ENCODE measurements at regions not wholly inside any gene's neighbourhood (a gene's known extent, or its start where the extent isn't known, plus 50 kb on each side); places are given as distances from the start of the nearest gene placed in this dataset.
"Not testable (repeated sequence)": the region's sequence is repeated elsewhere in the genome, so short reads cannot be mapped to it uniquely, and the experiment has no call there.

GRCh38 chr3:124361566-124361965 lies 368.7 kb upstream of the UMPS start:
- no peak for DNase-seq (ENCODE audit: low read depth, low spot score)

DNA sequence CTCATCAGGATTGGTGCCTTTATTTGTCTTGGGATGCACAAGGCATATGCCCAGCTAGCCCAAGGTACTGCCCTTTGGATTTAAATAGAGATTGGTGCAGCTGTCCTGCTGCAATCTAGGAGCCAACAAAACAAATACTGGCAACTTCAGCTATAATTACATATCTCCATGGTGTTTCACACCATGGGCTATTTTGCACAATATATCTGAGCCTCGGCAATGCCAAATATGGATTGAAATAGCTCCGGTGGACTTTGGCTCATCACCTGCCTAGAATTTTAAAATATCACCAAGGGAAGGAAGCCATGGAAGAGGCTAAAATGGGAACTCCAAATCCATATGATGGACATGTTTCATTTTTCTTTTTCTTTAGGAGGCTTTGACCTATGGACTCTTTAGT lies 367.8 kb upstream of the UMPS start:
- no peak for DNase-seq (ENCODE audit: low read depth, low spot score)

GRCh38 chr3:124363476-124363875 lies 366.8 kb upstream of the UMPS start:
- DNase-seq (ENCODE audit: low read depth, low spot score): no peak

GRCh38 chr3:124364317-124365020 lies 365.8 kb upstream of the UMPS start:
- DNase-seq (ENCODE audit: low read depth, low spot score): no peak

DNA sequence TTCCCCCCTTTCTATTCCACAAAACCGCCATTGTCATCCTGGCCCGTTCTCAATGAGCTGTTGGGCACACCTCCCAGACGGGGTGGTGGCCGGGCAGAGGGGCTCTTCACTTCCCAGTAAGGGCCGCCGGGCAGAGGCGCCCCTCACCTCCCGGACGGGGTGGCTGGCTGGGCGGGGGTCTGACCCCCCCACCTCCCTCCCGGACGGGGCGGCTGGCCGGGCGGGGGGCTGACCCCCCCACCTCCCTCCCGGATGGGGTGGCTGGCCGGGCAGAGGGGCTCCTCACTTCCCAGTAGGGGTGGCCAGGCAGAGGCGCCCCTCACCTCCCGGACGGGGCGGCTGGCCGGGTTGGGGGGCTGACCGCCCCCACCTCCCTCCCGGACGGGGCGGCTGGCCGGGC lies 363.6 kb upstream of the UMPS start:
- not testable (repeated sequence) for DNase-seq (ENCODE audit: low read depth, low spot score)

- no peak for DNase-seq (ENCODE audit: low read depth, low spot score)
These were observed 357.5 kb upstream of the UMPS start for GRCh38 chr3:124372775-124373174.

DNA sequence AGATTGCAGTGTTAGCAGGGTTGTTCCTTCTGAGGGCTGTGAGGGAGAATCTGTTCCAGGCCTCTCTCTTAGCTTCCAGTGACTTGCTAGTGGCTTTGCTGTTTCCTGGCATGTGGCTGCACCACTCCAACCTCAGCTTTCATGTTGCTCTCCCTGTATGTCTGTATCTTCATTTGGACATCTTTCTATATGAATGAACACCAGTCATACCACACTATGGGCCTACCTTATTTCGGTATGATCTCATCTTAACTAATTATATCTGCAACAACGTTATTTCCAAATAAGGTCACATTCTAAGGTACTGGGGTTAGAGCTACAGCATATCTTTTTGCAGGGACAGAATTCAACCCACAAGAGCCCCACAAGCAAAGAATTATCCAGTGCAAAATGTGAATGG lies 356.7 kb upstream of the UMPS start:
- no peak for DNase-seq (ENCODE audit: low read depth, low spot score)

DNA sequence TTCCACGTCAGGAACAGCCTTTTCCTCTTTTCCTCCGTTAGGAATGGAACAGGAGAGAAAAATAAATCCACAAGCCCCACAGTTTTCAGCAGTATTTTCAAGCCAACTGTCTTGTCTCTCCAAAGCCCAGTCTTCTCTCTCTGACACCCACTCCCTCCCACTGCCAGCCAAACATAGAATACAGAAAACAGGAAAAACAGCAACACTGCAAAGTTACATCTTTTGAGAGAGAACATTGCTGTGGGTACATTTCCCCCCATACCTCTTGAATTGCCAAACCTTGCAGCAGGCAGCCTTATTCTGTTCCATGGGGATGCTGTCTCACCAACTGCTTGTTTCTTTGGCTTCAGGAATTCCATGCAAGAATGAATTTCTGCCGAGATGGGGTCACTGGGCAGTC lies 355.7 kb upstream of the UMPS start:
- no peak for DNase-seq (ENCODE audit: low read depth, low spot score)

DNA sequence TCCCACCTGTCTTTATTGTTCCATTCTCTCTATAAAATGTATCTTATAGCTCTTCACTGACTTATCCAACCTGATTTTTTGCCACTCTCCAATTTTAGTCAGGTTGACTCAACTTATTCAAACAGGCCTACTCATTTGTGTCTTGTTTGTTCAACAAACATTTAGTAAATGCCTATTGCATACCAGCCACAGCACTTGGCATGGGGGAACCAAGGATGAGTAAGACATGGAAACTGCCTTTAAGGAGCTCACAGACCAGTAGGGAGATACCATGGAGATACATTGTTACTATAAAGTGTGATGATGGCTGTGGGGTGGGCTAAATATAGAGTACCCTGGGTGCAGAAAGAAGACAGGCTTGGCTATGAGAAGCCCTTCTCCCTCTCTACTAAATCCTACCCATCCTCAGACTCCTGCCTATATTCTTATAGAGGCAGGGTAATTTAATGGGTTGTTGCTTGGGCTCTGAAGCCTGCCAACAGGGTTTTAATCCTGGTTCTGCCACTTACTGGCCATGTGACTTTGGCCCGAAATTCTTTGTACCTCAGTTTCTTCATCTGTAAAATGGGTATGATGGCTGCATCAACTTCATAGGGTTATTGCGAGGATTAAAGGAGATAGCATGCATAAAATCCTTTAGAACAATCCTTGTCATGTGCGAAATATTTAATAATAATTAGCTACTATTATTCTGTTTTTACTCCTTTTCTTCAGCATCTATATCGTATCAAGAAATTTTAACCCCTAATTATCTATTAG lies 348.5 kb upstream of the UMPS start:
- no peak for DNase-seq (ENCODE audit: low read depth, low spot score)

DNA sequence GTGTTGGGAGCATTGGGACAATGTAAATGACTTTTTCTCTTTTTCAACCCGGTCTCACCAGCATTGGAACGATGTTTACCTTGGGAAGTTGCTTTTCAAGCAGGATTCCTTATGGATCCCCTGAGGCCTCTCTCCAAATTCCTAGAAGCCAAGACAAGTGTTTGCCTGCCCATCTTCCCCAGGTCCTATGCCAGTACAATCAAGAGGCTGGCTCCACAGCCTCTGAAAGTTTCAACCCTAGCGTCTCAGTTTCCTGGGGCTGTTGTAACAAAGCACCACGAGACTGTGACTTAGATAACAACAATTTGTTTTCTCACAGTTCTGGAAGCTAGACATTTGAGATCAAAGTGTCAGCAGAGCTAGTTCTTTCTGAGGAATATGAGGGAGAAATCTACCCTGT lies 347.2 kb upstream of the UMPS start:
- no peak for DNase-seq (ENCODE audit: low read depth, low spot score)

DNA sequence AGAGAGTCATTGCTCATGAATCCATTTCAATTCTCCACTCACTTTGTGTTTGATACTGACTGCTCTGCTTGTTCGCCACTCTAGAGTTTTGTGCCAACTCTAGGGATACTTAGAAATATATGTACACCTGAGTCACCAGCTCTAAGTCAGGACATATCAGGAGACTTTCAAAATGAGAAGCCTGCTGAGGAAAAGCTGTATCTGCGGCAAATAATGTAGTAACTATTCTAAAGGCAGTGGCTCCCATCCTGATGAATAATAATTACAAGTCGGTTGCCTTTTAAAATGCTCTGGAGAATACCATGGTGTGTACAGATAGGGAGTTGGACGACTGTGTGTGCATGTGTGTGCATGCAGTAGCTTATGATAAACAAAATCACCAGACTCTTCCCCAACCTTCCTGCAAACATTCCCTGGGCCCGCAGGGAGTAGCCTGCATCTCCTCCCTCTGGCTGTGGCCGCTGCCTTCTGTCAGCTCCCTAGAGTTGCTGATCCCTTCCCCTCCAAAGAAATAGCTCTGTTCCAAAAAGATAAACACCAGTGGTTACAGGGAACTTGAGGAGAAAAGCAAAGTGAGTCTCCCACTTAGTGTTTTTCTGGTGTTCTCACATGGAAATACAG lies 346.3 kb upstream of the UMPS start:
- DNase-seq (ENCODE audit: low read depth, low spot score): no peak

DNA sequence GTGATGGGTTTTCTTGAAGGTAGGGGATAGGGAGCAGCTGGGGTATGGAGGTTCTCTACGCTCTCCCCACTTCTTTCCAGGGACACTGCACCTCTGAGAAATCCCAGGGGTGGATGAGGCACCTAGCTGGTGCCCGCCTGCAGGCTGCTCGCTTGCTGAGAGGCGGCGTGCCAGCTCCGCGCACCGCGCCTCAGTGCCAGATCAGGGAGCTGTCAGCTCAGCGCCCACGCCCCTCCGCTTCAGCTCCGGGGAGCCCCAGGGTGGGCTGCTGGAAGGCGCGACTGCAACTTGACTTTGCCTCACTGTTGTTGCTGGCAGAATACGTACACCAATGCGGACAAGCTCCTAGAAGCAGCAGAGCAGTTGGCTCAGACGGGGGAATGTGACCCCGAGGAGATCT lies 345.7 kb upstream of the UMPS start:
- DNase-seq (ENCODE audit: low read depth, low spot score): no peak

DNA sequence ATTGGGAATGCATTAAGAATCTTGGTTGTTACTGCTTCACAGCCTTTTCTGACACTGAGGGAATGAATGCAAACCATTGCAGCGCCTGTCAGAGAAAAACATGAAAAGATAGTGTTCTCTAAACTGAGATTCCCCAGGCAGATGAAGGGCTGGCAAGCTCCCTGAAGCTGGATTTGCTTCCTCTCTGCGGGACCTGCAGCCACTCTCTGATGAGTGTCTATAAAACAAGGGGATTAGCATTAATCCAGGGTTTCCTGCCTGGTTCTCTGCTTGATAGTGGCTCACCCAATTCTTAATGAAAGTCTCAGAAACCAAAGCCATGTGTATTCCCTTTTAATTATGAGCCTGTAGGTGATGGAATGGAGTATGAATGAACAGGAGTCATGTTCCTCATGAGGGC lies 344.3 kb upstream of the UMPS start:
- DNase-seq (ENCODE audit: low read depth, low spot score): no peak

GRCh38 chr3:124386996-124387595 lies 343.2 kb upstream of the UMPS start:
- no peak for DNase-seq (ENCODE audit: low read depth, low spot score)

- no peak for DNase-seq (ENCODE audit: low read depth, low spot score)
These were observed 338.5 kb upstream of the UMPS start for GRCh38 chr3:124391774-124392173.

GRCh38 chr3:124393340-124393739 lies 336.9 kb upstream of the UMPS start:
- no peak for DNase-seq (ENCODE audit: low read depth, low spot score)

DNA sequence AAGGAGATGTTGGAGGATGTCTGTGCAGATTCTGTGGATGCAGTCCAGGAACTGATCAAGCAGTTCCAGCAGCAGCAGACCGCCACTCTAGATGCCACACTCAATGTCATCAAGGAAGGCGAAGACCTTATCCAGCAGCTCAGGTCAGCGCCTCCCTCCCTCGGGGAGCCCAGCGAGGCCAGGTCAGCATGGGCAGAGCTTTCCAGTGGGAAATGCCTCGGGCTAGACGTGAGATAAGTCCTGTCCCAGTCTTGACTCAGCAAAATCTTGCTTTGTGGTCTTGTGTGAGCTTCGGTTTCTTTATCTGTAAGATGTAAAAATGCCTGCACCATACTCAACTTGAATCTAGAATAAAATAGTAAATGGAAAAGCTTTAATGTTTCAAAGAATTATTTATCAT lies 335.1 kb upstream of the UMPS start:
- no peak for DNase-seq (ENCODE audit: low read depth, low spot score)

DNA sequence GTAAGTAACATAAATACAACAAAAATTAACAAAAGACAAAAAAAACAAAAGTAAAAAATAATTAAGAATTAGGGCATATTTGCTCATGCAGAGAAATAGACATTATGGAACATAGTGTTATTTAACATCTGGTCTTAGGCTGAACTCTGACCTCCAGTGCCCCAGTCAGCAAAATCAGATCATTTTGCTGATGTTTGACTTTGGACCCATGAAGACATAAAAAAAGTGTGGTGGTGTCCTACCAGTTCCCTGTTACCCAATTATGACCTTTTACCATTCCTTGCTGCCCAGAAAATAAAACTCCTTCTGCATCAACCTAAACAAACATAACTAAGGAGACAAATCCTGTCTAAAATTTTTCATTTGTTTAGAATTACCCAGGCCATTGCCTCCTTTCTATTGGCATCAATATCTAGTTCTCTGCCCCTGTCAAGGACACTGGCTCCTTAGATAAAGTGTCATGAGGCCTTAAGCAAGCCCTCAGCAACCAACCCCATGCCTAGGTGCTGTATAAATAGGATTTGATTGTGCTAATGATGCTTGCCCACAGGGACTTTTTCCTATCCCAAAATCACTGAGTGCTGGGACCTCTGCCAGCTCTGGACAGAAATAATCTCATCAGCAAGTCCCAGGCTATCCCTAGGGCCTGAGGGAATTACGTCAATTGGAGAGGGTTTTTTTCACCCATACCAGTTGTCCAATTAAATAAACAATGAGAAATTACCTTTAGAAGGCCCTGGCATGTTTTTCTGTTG lies 334.5 kb upstream of the UMPS start:
- no peak for DNase-seq (ENCODE audit: low read depth, low spot score)

- DNase-seq (ENCODE audit: low read depth, low spot score): no peak
These were observed 333.8 kb upstream of the UMPS start for GRCh38 chr3:124396339-124396950.

DNA sequence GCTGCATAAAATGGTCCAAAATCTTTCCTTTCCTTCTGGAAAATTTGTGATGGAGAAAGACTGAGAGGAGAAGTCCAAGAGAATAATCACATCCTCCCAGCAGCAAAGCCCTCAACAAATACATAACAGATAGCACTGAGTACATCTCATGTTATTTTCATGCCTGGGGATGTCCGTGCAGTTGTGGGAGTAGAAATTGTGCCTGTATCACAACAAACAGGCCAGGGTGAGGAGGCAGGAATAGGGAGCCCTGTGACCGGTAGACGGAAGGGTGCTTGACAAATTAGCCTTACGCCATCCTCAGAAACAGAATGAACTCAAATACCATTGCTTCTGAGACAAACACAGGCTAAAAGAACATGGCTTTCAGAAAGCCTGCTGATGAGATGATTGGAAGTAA lies 333.2 kb upstream of the UMPS start:
- no peak for DNase-seq (ENCODE audit: low read depth, low spot score)

GRCh38 chr3:124398594-124398993 lies 331.7 kb upstream of the UMPS start:
- DNase-seq (ENCODE audit: low read depth, low spot score): no peak

Measured in pulmonary artery endothelial cell (primary cell).